Pancreas (tissue), 10 donors: ENCODE measurements at regions not wholly inside any gene's neighbourhood (a gene's known extent, or its start where the extent isn't known, plus 50 kb on each side); places are given as distances from the start of the nearest gene placed in this dataset.

Experiments
- ATAC-seq, 4 donors: fragments of 200-7000 bp; cut with Tn5 transposase; one replicate each; pipeline versions ENCODE4 v1.8.0 to v1.9.1; 2020; ENCODE audit warnings: mild to moderate bottlenecking in 4 of 4, moderate library complexity in 4 of 4
- DNase-seq, 6 donors: peaks; one replicate each; pipeline ENCODE4 v3.0.0-alpha.2; 2020
- FAIRE-seq: peaks from 2 replicates; lab custom pipeline; 2012; peaks lifted over from hg19 to GRCh38; lab: Jason Lieb, UNC
- H3K27ac ChIP-seq, 4 donors: fragments of 200-600 bp; sonication (generic); 1 replicate in 3 of 4; 2 replicates in 1 of 4; pipeline versions ENCODE4 v1.5.0 to v1.8.0; 2020
- H3K27me3 ChIP-seq, 4 donors: fragments of 200-600 bp; one replicate each; pipeline ENCODE4 v1.8.0; 2021
- H3K36me3 ChIP-seq, 3 donors: fragments of 200-600 bp; sonication (generic) in 1 of 3; one replicate each; pipeline versions ENCODE4 v1.5.0 to v1.8.0; 2020 to 2021
- H3K4me1 ChIP-seq, 3 donors: fragments of 200-600 bp; one replicate each; pipeline ENCODE4 v1.8.0; 2021
- H3K4me3 ChIP-seq, 4 donors: fragments of 200-600 bp; sonication (generic) in 2 of 4; one replicate each; pipeline versions ENCODE4 v1.5.0 to v1.8.0; 2020 to 2021
- H3K9me3 ChIP-seq, 4 donors: fragments of 200-600 bp; one replicate each; pipeline ENCODE4 v1.8.0; 2021
- CTCF ChIP-seq, 4 donors: fragments of 200-600 bp; sonication (generic) in 3 of 4; IDR thresholded peaks; one replicate each; pipeline versions ENCODE4 v1.5.0 to v1.8.0; 2021; ENCODE audit warnings: antibody characterized with exemption in 4 of 4
- WGBS, 2 donors: extraction: QIAGEN DNeasy Blood & Tissue Kit; methylation state at CpG; one replicate each; pipeline ENCODE4 v1.1.7; 2013; 5-methylcytosine and 5-hydroxymethylcytosine counted together
- intact Hi-C, 3 donors: fragments of 100-400 bp; cut with DNase I; formaldehyde crosslinking; loops; one replicate each; pipeline versions ENCODE4 v1.11.1 to v1.14.2; 2022
- donor health status: healthy with polysubstance abuse.
- donor health status: DM: no; HTN: no; CAD: no; lungs with moderate emphysema.
- donor health status: DM: no; HTN: no; CAD: no.
- donor health status: control.
- donor health status: control.
- donor health status: Bipolar disorder and iron deficiency.
- donor health status: DM: yes; HTN: yes; CAD: no.
- donor health status: DM: no; HTN: no; CAD: no.
- donor health status: DM: no; HTN: no; CAD: no.
- donor health status: DM: yes; HTN: yes; CAD: no.

GRCh38 chr9:99433555-99433954, 211.5 kb downstream of the SEC61B start:
- DNase-seq (peak in 2 of 6 donors; percentile 12 to 20), FAIRE-seq (no peak), ATAC-seq (peak in 3 of 4 donors; percentile 44 to 85 (median 80))
- intact Hi-C loops: no loop called here
- Histone ChIP-seq H3K36me3 (no peaks in the 10 kb centered on the region), H3K4me1 (peaks cover 0 to 3% (median 0%) of the 10 kb centered on the region in 3 donors), H3K27me3 (no peaks in the 10 kb centered on the region), H3K27ac (no peak overlapping the region), H3K9me3 (no peaks in the 10 kb centered on the region), H3K4me3 (no peak overlapping the region)
- no peak for TF ChIP-seq CTCF (IDR thresholded peaks at IDR 0.05)
- 58 to 74% methylated on average over 3 of the region's 3 CpGs for WGBS, 2 donors

- ATAC-seq: no peak
- WGBS, 2 donors: 63 to 69% methylated on average over 5 of the region's 5 CpGs
Measured at GRCh38 chr9:99436616-99437015, 214.5 kb downstream of the SEC61B start.

GRCh38 chr9:99437145-99437544, 215.1 kb downstream of the SEC61B start:
- TF ChIP-seq CTCF (IDR thresholded peaks at IDR 0.05): no peak
- ATAC-seq: peak in 3 of 4 donors; percentile 40 to 67 (median 42)
- Histone ChIP-seq H3K4me3 (no peak overlapping the region), H3K9me3 (no peaks in the 10 kb centered on the region), H3K36me3 (no peaks in the 10 kb centered on the region), H3K27me3 (no peaks in the 10 kb centered on the region), H3K4me1 (peaks cover 0 to 3% (median 0%) of the 10 kb centered on the region in 3 donors), H3K27ac (no peak overlapping the region)
- FAIRE-seq: no peak
- intact Hi-C loops: no loop called here
- peak in 3 of 6 donors; percentile 16 to 31 (median 19) for DNase-seq
- 35 to 42% methylated on average over 3 of the region's 3 CpGs for WGBS, 2 donors

More at GRCh38 chr9:99436616-99437015, 214.5 kb downstream of the SEC61B start:
- intact Hi-C loops: no loop called here
- FAIRE-seq (no peak), DNase-seq (no peak)
- Histone ChIP-seq H3K4me1 (peaks cover 0 to 3% (median 0%) of the 10 kb centered on the region in 3 donors), H3K36me3 (no peaks in the 10 kb centered on the region), H3K9me3 (no peaks in the 10 kb centered on the region), H3K27ac (no peak overlapping the region), H3K4me3 (no peak overlapping the region), H3K27me3 (no peaks in the 10 kb centered on the region)
- no peak for TF ChIP-seq CTCF (IDR thresholded peaks at IDR 0.05)

- DNase-seq: no peak
- WGBS, 2 donors: 93 to 94% methylated on average over 2 of the region's 2 CpGs
- TF ChIP-seq CTCF (IDR thresholded peaks at IDR 0.05): no peak
- Histone ChIP-seq H3K27me3 (no peaks in the 10 kb centered on the region), H3K4me1 (peaks cover 0 to 3% (median 0%) of the 10 kb centered on the region in 3 donors), H3K4me3 (no peak overlapping the region), H3K27ac (no peak overlapping the region), H3K9me3 (no peaks in the 10 kb centered on the region), H3K36me3 (no peaks in the 10 kb centered on the region)
- intact Hi-C loops: no loop called here
- FAIRE-seq: no peak
- no peak for ATAC-seq
Measured at GRCh38 chr9:99438596-99438995, 216.5 kb downstream of the SEC61B start.

GRCh38 chr9:99441829-99442228, 219.7 kb downstream of the SEC61B start:
- no peak for TF ChIP-seq CTCF (IDR thresholded peaks at IDR 0.05)
- Histone ChIP-seq H3K27me3 (no peaks in the 10 kb centered on the region), H3K9me3 (no peaks in the 10 kb centered on the region), H3K4me3 (no peak overlapping the region), H3K27ac (no peak overlapping the region), H3K4me1 (peaks cover 0 to 2% (median 0%) of the 10 kb centered on the region in 3 donors), H3K36me3 (no peaks in the 10 kb centered on the region)
- no peak for ATAC-seq
- no peak for FAIRE-seq
- intact Hi-C loops: no loop called here
- no peak for DNase-seq
